GM12865 (cell line): ENCODE measurements at regions not wholly inside any gene's neighbourhood (a gene's known extent, or its start where the extent isn't known, plus 50 kb on each side); places are given as distances from the start of the nearest gene placed in this dataset.
"Not testable (repeated sequence)": the region's sequence is repeated elsewhere in the genome, so short reads cannot be mapped to it uniquely, and the experiment has no call there.

Source experiments
- DNase-seq: peaks from one replicate; pipeline ENCODE4 v3.0.0; 2010; ENCODE audit warnings: low read depth
- H3K4me3 ChIP-seq: 2 replicates; pipeline ENCODE4 v1.5.1; 2011; ENCODE audit warnings: mild to moderate bottlenecking, low read depth, low read length, control low read depth
- TF ChIP-seq, protein P1 (sequence below): IDR thresholded peaks from 2 replicates; pipeline ENCODE4 v1.5.1; 2011; ENCODE audit warnings: low read length, control low read depth, low read depth, inconsistent platforms; ENCODE audit not compliant: insufficient read depth; ENCODE audit errors: missing control alignments

DNA sequence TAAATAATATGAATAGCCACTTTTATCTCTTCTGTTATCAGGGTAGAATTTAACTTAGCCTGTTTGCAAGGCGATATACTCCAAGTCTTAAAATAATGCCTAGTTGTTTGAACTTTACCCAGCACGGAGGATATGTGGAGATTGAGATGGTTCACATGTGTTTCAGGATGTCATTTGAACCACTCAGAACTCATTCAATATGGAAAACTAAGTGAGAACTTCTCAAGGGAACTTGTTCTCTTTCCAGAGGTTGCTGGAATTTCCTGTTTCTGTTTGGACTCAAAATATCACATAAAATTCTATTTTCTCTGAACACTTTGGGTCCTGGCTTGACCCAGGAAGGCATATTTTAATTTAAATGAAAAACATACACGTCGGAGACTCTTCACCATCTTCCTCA is 139.1 kb upstream of the MYO10 start:
- TF ChIP-seq, protein P1, sequence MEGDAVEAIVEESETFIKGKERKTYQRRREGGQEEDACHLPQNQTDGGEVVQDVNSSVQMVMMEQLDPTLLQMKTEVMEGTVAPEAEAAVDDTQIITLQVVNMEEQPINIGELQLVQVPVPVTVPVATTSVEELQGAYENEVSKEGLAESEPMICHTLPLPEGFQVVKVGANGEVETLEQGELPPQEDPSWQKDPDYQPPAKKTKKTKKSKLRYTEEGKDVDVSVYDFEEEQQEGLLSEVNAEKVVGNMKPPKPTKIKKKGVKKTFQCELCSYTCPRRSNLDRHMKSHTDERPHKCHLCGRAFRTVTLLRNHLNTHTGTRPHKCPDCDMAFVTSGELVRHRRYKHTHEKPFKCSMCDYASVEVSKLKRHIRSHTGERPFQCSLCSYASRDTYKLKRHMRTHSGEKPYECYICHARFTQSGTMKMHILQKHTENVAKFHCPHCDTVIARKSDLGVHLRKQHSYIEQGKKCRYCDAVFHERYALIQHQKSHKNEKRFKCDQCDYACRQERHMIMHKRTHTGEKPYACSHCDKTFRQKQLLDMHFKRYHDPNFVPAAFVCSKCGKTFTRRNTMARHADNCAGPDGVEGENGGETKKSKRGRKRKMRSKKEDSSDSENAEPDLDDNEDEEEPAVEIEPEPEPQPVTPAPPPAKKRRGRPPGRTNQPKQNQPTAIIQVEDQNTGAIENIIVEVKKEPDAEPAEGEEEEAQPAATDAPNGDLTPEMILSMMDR = no peak
- H3K4me3 ChIP-seq = no peak overlapping the region
- DNase-seq = no peak

DNA sequence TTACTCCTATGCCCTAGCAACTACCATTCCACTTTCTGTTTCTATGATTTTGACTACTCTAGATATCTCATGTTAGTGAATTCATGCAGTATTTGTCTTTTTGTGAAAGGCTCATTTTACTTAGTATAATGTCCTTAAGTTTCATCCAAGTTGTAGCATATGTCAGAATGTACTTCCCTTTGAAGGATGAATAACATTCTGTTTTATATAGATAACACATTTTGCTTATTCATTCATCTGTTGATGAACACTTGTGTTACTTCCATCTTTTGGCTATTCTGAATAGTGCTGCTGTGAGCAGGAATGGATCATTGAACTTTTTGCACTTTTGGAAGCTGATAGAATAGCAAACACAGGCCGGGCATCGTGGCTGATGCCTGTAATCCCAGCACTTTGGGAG is 140.2 kb upstream of the MYO10 start:
- no peak overlapping the region for H3K4me3 ChIP-seq
- TF ChIP-seq, protein P1 = no peak
- DNase-seq = no peak

DNA sequence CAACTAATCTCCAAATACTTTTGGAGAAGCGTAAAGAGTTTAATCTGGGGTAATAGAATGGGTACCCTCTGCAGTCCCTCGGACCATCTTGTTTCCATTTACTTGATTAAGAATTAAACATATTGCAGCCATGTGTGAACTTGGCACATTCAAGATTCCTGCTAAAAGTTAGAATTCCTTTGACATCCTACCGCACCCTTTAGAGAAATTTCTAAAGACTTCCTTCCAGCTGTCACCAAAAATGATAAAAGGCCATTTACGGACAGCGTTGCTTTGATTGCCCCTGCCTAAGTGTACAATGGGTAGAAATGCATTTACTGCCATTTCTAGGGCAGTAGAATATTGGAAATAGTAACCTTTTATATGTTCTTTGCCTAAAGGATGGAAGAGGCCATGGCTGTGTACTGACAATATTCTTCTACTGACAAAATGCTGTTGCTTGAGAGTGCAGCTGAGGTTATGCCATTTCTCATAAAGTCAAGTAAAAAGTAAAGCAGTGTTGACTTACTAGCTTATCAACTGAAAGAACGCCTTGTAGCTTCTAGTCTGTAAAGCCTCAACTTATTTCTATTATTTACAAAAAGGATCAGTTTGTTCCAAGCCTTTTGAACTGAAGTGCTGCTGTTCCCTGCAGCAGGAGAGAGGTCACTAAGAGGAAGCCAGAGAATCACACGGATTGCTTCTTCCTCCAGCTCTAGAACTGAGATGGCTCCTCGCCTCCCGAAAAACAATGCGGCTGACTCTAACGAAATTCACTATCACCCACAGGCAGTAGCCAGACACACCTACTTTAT is 139.8 kb upstream of the BASP1 start:
- TF ChIP-seq, protein P1 = no peak
- no peak overlapping the region for H3K4me3 ChIP-seq
- DNase-seq = no peak

DNA sequence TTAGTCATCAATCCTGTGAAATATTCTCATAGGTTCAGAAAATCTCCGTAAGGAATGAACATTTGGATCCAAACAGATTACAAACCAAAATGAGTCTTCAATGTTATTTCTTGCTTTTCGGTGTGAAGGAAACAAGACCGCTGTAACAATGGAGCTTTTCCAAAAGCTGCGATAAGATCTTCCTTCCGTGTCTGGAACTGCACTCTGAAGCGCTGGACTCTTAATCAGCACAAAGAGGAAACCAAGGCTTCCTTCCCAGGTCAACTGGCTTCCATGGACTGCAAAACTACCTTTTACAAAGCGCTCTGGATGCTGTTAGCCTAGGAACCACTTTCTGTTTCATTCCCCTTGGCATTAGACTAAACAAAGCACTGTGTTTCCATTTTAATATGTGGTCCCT is 137.9 kb upstream of the BASP1 start:
- TF ChIP-seq, protein P1 = no peak
- DNase-seq = no peak
- H3K4me3 ChIP-seq = no peak overlapping the region

DNA sequence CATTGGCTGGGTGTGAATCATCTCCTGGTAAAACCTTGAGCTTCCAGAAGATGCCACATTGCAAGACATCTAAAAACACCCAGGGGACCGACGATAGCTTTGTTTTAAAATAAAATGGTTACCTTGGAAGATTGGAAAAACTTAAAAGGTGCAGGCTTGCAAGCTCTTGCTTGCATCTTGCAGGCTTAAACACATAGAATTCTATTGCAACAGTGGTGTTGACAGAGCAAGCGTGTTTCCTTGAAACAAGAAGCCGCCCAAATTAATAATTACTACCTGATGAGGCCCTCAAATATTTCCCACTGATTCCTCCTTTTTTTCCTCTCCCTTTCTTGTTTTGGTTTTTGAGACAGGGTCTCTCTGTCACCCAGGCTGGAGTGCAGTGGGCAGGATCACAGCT is 137.1 kb upstream of the BASP1 start:
- TF ChIP-seq, protein P1 = no peak
- no peak overlapping the region for H3K4me3 ChIP-seq
- DNase-seq = no peak

DNA sequence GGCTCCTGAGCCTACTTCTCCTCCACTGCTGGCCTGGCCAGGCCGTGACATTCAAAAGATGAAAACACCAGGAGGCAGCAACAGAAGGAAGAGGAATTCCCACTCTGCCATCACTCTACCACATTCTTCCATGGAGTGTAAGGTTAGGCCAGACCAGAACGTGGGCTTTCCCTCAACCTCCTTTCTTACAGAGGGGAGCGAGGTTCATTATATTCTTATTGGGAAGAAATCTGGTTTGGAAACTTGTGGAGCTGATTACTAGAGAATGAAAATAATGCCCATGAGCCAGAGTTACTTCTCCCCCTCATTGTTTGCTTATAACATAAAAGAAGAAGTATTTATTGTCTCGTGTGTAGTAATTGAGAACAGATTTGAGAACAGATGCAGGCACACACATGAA is 136.3 kb upstream of the BASP1 start:
- DNase-seq = no peak
- TF ChIP-seq, protein P1 = no peak

DNA sequence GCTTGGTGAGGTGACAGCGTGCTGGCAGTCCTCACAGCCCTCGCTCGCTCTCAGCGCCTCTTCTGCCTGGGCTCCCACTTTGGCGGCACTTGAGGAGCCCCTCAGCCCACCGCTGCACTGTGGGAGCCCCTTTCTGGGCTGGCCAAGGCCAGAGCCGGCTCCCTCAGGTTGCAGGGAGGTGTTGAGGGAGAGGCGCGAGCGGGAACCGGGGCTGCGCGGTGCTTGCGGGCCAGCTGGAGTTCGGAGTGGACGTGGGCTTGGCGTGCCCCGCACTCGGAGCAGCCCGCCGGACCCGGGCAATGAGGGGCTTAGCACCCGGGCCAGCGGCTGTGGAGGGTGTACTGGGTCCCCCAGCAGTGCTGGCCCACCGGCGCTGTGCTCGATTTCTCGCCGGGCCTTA is 134.2 kb upstream of the BASP1 start:
- H3K4me3 ChIP-seq, DNase-seq: not testable (repeated sequence)

More for the DNA sequence above, 136.3 kb upstream of the BASP1 start:
- no peak overlapping the region for H3K4me3 ChIP-seq
